Endometrium (tissue), 2 donors: ENCODE measurements at regions not wholly inside any gene's neighbourhood (a gene's known extent, or its start where the extent isn't known, plus 50 kb on each side); places are given as distances from the start of the nearest gene placed in this dataset.

Experiments used
- FAIRE-seq: peaks from 2 replicates; lab custom pipeline; 2012; peaks lifted over from hg19 to GRCh38; lab: Jason Lieb, UNC
- donor health status: control.
- donor health status: control.

- no peak for FAIRE-seq
These were observed 143.3 kb downstream of the CYP26B1 start for GRCh38 chr2:72004201-72004915.

GRCh38 chr2:72003796-72004195 lies 143.9 kb downstream of the CYP26B1 start:
- no peak for FAIRE-seq

- no peak for FAIRE-seq
These were observed 144.5 kb downstream of the CYP26B1 start for GRCh38 chr2:72003124-72003523.

- no peak for FAIRE-seq
These were observed 145.5 kb downstream of the CYP26B1 start for GRCh38 chr2:72001937-72002690.

- FAIRE-seq: no peak
These were observed 147.6 kb downstream of the CYP26B1 start for GRCh38 chr2:72000110-72000509.

- no peak for FAIRE-seq
These were observed 148.1 kb downstream of the CYP26B1 start for GRCh38 chr2:71999580-71999979.

- no peak for FAIRE-seq
These were observed 149.8 kb downstream of the CYP26B1 start for GRCh38 chr2:71997843-71998242.

- no peak for FAIRE-seq
These were observed 152.5 kb downstream of the CYP26B1 start for GRCh38 chr2:71995067-71995665.

GRCh38 chr2:71992036-71992435 lies 155.6 kb downstream of the CYP26B1 start:
- no peak for FAIRE-seq

- FAIRE-seq: no peak
These were observed 156.3 kb downstream of the CYP26B1 start for GRCh38 chr2:71991397-71991796.

GRCh38 chr2:71990826-71991225 lies 156.8 kb downstream of the CYP26B1 start:
- FAIRE-seq: no peak

- no peak for FAIRE-seq
These were observed 157.5 kb downstream of the CYP26B1 start for GRCh38 chr2:71990122-71990521.

- no peak for FAIRE-seq
These were observed 158.0 kb downstream of the CYP26B1 start for GRCh38 chr2:71989671-71990070.

- no peak for FAIRE-seq
These were observed 159.5 kb downstream of the CYP26B1 start for GRCh38 chr2:71988170-71988569.

- FAIRE-seq: no peak
These were observed 171.0 kb downstream of the CYP26B1 start for GRCh38 chr2:71976685-71977084.

- no peak for FAIRE-seq
These were observed 172.8 kb downstream of the CYP26B1 start for GRCh38 chr2:71974846-71975245.

- FAIRE-seq: no peak
These were observed 176.2 kb downstream of the CYP26B1 start for GRCh38 chr2:71971493-71971892.

GRCh38 chr2:71965530-71965929 lies 182.1 kb downstream of the CYP26B1 start:
- FAIRE-seq: no peak

GRCh38 chr2:71962911-71963694 lies 184.6 kb downstream of the CYP26B1 start:
- FAIRE-seq: no peak

GRCh38 chr2:71962350-71962749 lies 185.3 kb downstream of the CYP26B1 start:
- no peak for FAIRE-seq

GRCh38 chr2:71961289-71962027 lies 186.2 kb downstream of the CYP26B1 start:
- FAIRE-seq: no peak

- no peak for FAIRE-seq
These were observed 188.2 kb downstream of the CYP26B1 start for GRCh38 chr2:71959494-71959893.
